ENCODE measurements at regions not wholly inside any gene's neighbourhood (a gene's known extent, or its start where the extent isn't known, plus 50 kb on each side); places are given as distances from the start of the nearest gene placed in this dataset.

- no peak for TF ChIP-seq ATF2 (IDR thresholded peaks at IDR 0.05; ENCODE audit: low read length)
These were observed 188.6 kb downstream of the CXCL12 start (continued) for GRCh38 chr10:44196336-44196735.

All from H1 (cell line).